ENCODE measurements at regions not wholly inside any gene's neighbourhood (a gene's known extent, or its start where the extent isn't known, plus 50 kb on each side); places are given as distances from the start of the nearest gene placed in this dataset.
"Not testable (repeated sequence)": the region's sequence is repeated elsewhere in the genome, so short reads cannot be mapped to it uniquely, and the experiment has no call there.

DNA sequence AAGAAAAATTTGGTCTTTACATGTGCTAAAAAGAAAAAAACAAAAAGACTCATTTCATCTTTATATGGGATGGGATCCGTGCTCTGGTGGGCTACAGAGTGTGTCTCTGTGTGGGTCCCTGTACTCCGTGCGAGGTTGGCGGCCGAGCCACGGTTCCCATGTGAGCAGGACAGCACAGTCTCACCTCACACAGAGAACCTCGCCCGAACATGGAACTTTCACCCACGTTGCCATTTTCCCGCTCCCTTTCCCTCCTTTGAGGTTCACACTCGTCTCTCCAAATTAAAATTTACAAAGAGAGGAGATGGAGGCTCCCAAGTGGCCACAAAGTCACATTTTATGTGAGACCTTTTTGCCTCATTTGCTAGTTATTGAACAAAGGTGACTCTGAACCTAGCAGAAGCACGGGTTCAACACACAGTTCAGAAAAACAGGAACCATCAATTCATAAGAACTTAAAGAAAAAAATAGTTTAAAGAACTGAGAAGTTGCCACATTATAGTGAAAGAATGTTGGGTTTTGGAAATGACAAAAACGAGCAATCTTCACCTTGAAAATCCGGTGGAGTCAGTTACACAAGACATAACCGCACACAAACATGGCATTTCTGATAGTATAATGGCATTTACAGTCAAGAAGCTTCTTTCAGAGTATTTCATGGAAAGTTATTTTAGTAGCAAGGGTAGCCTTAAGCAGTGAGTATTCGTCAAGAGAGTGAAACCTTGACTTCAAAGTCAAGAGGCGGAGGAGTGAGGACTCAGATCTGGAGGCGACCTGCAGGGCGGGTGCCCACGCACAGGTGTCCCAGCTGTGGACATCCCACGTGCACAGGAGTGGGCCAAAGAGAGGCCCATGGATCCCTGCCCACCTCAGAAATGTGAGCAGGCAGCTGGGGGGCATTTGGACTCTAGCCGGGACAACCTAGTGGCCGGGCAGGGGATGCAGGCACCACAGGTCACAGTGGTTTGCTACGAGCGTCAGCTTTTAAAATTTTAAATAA is 277.2 kb upstream of the PLGLB2 start:
- H3K4me1 ChIP-seq; DNase-seq; H3K4me3 Mint-ChIP-seq (ENCODE audit: unreplicated experiment); H3K4me3 ChIP-seq (ENCODE audit: low read depth, low read length); H3K9me3 Mint-ChIP-seq (ENCODE audit: unreplicated experiment); POLR2A ChIA-PET; H3K27me3 ChIP-seq (replicated peaks; ENCODE audit: control insufficient read depth, insufficient read depth, low read length); intact Hi-C loops (cut with micrococcal nuclease; ENCODE audit: unreplicated experiment); H3K36me3 ChIP-seq (ENCODE audit: control insufficient read depth, insufficient read depth, low read length); H3K27ac Mint-ChIP-seq (ENCODE audit: unreplicated experiment); H3K9me3 ChIP-seq; H3K36me3 Mint-ChIP-seq (ENCODE audit: insufficient read depth, unreplicated experiment); BruUV-seq (replicated peaks); H3K4me1 Mint-ChIP-seq (ENCODE audit: low read depth, unreplicated experiment); CTCF ChIA-PET; H3K27me3 Mint-ChIP-seq (ENCODE audit: insufficient read depth, unreplicated experiment): not testable (repeated sequence)

- H3K27me3 ChIP-seq (replicated peaks; ENCODE audit: control insufficient read depth, insufficient read depth, low read length); H3K36me3 Mint-ChIP-seq (ENCODE audit: insufficient read depth, unreplicated experiment); CTCF ChIA-PET; intact Hi-C loops (cut with micrococcal nuclease; ENCODE audit: unreplicated experiment); H3K27me3 Mint-ChIP-seq (ENCODE audit: insufficient read depth, unreplicated experiment); DNase-seq; H3K4me3 Mint-ChIP-seq (ENCODE audit: unreplicated experiment); BruUV-seq (replicated peaks); H3K4me1 ChIP-seq; H3K4me1 Mint-ChIP-seq (ENCODE audit: low read depth, unreplicated experiment); H3K9me3 Mint-ChIP-seq (ENCODE audit: unreplicated experiment); H3K9me3 ChIP-seq; POLR2A ChIA-PET; H3K4me3 ChIP-seq (ENCODE audit: low read depth, low read length); H3K36me3 ChIP-seq (ENCODE audit: control insufficient read depth, insufficient read depth, low read length); H3K27ac Mint-ChIP-seq (ENCODE audit: unreplicated experiment): not testable (repeated sequence)
Measured at GRCh38 chr2:87471478-87471877, 276.4 kb upstream of the PLGLB2 start.

DNA sequence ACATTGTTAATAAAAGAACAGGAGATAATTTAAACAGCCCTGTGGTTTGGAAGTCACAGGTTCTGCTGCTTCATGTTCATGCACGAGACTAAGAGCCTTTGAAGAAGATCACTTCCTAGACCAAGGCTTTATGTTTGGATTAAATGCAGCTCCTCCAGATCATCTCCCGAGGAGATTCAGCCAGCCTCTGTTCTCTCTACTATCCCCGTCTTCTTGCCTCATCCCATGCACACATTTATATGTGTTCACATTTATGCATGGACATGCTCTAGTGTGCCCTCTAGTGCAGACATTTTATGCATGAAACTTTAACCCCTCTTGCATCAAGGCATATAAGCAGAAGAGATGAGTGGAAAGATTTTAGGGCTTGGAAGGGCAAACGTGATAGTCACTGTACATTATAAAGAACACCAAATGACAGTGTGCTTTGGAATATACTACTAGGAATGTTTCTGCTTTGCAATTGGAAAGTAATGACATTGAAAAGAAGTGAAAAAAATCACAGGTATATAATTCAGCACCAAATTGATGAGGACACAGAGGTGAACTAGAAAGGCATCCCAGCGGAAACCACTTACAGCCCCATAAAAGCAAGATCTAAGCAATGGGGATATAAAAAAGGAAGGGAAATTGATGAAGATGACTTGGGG is 271.5 kb upstream of the PLGLB2 start:
- H3K4me3 Mint-ChIP-seq (ENCODE audit: unreplicated experiment); BruUV-seq (replicated peaks); H3K27ac Mint-ChIP-seq (ENCODE audit: unreplicated experiment); POLR2A ChIA-PET; H3K27me3 Mint-ChIP-seq (ENCODE audit: insufficient read depth, unreplicated experiment); H3K36me3 Mint-ChIP-seq (ENCODE audit: insufficient read depth, unreplicated experiment); H3K9me3 Mint-ChIP-seq (ENCODE audit: unreplicated experiment); H3K27me3 ChIP-seq (replicated peaks; ENCODE audit: control insufficient read depth, insufficient read depth, low read length); H3K4me1 ChIP-seq; intact Hi-C loops (cut with micrococcal nuclease; ENCODE audit: unreplicated experiment); H3K4me3 ChIP-seq (ENCODE audit: low read depth, low read length); H3K4me1 Mint-ChIP-seq (ENCODE audit: low read depth, unreplicated experiment); H3K36me3 ChIP-seq (ENCODE audit: control insufficient read depth, insufficient read depth, low read length); CTCF ChIA-PET; H3K9me3 ChIP-seq; DNase-seq: not testable (repeated sequence)

DNA sequence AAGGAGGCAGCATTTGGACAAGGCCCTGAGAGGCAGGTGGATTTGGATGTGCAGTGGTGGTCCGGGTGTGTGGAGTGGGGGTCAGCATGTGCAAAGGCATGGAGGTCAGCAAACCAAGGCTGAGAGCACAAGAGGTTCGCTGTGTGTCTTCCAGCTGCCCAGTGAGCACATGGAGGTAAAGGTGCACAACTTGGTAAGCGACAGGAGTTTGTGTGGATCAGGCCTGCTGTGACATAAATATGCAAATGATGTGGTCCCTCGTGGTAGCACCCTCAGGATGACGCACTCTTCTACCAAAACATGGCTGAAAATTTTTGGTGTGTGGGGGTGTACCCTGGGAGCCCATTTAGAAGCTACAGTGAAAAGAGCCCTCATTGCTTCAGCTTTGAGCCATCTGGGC is 271.0 kb upstream of the PLGLB2 start:
- H3K27me3 Mint-ChIP-seq (ENCODE audit: insufficient read depth, unreplicated experiment); H3K4me1 Mint-ChIP-seq (ENCODE audit: low read depth, unreplicated experiment); H3K9me3 Mint-ChIP-seq (ENCODE audit: unreplicated experiment); H3K27me3 ChIP-seq (replicated peaks; ENCODE audit: control insufficient read depth, insufficient read depth, low read length); H3K9me3 ChIP-seq; H3K36me3 ChIP-seq (ENCODE audit: control insufficient read depth, insufficient read depth, low read length); H3K36me3 Mint-ChIP-seq (ENCODE audit: insufficient read depth, unreplicated experiment); H3K27ac Mint-ChIP-seq (ENCODE audit: unreplicated experiment); H3K4me3 Mint-ChIP-seq (ENCODE audit: unreplicated experiment); BruUV-seq (replicated peaks); H3K4me3 ChIP-seq (ENCODE audit: low read depth, low read length); H3K4me1 ChIP-seq; intact Hi-C loops (cut with micrococcal nuclease; ENCODE audit: unreplicated experiment); POLR2A ChIA-PET; CTCF ChIA-PET; DNase-seq: not testable (repeated sequence)

DNA sequence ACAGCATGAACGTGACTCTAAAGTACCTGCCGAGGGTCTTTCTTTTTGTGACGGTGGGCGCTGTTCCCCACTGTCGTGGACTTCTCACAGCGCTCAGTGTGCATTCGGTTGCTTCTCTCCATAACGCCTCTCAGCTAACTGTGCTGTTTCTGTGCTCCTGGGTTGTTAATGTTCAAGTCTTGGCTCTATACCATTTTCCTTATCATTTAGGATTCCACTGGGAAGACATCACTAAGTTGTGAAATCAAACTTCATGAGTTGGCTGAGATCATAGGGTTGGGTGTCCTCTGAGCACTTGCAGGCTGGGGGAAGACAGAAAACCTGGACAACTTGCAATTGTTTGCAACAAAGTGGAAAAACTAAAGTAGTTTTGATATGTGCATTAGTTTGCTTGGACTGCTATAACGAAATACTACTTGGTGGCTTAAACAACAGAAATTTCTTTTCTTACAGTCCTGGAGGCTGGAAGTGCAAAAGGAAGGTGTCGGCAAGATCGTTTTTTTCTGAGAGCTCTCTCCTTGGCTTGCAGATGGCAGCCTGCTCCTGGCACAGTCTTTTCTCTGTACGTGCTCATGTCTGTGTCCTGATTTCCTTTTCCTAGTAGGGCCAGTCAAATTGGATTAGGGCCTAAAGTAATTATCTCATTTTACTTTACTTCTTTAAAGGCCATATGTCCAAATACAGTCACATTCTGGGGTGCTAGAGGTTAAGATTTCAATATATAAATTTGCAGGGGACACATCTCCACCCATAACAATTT is 270.0 kb upstream of the PLGLB2 start:
- H3K27me3 Mint-ChIP-seq (ENCODE audit: insufficient read depth, unreplicated experiment); POLR2A ChIA-PET; H3K9me3 ChIP-seq; H3K4me1 ChIP-seq; BruUV-seq (replicated peaks); CTCF ChIA-PET; H3K27ac Mint-ChIP-seq (ENCODE audit: unreplicated experiment); H3K36me3 Mint-ChIP-seq (ENCODE audit: insufficient read depth, unreplicated experiment); DNase-seq; H3K4me3 Mint-ChIP-seq (ENCODE audit: unreplicated experiment); H3K4me1 Mint-ChIP-seq (ENCODE audit: low read depth, unreplicated experiment); H3K27me3 ChIP-seq (replicated peaks; ENCODE audit: control insufficient read depth, insufficient read depth, low read length); H3K36me3 ChIP-seq (ENCODE audit: control insufficient read depth, insufficient read depth, low read length); H3K9me3 Mint-ChIP-seq (ENCODE audit: unreplicated experiment); intact Hi-C loops (cut with micrococcal nuclease; ENCODE audit: unreplicated experiment); H3K4me3 ChIP-seq (ENCODE audit: low read depth, low read length): not testable (repeated sequence)

- POLR2A ChIA-PET; H3K36me3 Mint-ChIP-seq (ENCODE audit: insufficient read depth, unreplicated experiment); CTCF ChIA-PET; H3K9me3 ChIP-seq; DNase-seq; BruUV-seq (replicated peaks); H3K4me1 Mint-ChIP-seq (ENCODE audit: low read depth, unreplicated experiment); H3K9me3 Mint-ChIP-seq (ENCODE audit: unreplicated experiment); H3K4me1 ChIP-seq; H3K36me3 ChIP-seq (ENCODE audit: control insufficient read depth, insufficient read depth, low read length); H3K4me3 ChIP-seq (ENCODE audit: low read depth, low read length); H3K27me3 Mint-ChIP-seq (ENCODE audit: insufficient read depth, unreplicated experiment); H3K27me3 ChIP-seq (replicated peaks; ENCODE audit: control insufficient read depth, insufficient read depth, low read length); H3K4me3 Mint-ChIP-seq (ENCODE audit: unreplicated experiment); intact Hi-C loops (cut with micrococcal nuclease; ENCODE audit: unreplicated experiment); H3K27ac Mint-ChIP-seq (ENCODE audit: unreplicated experiment): not testable (repeated sequence)
Measured at GRCh38 chr2:87478911-87479310, 269.0 kb upstream of the PLGLB2 start.
